GM12872 (cell line): ENCODE measurements at regions not wholly inside any gene's neighbourhood (a gene's known extent, or its start where the extent isn't known, plus 50 kb on each side); places are given as distances from the start of the nearest gene placed in this dataset.

Experiments
- CTCF ChIP-seq: IDR thresholded peaks from 3 replicates; pipeline ENCODE4 v1.5.1; 2011; ENCODE audit warnings: low read depth, mild to moderate bottlenecking, low read length, moderate library complexity; ENCODE audit not compliant: insufficient read depth

GRCh38 chr13:64000321-64000720, 2584.7 kb upstream of the PCDH20 start:
- no peak for TF ChIP-seq CTCF

- no peak for TF ChIP-seq CTCF
These were observed 2584.1 kb upstream of the PCDH20 start for GRCh38 chr13:63999614-64000305.

- TF ChIP-seq CTCF = no peak
These were observed 2567.7 kb upstream of the PCDH20 start for GRCh38 chr13:63983366-63983765.

GRCh38 chr13:63979951-63980350, 2564.3 kb upstream of the PCDH20 start:
- no peak for TF ChIP-seq CTCF

- no peak for TF ChIP-seq CTCF
These were observed 2556.7 kb upstream of the PCDH20 start for GRCh38 chr13:63972328-63972727.

- no peak for TF ChIP-seq CTCF
These were observed 2539.0 kb upstream of the PCDH20 start for GRCh38 chr13:63954683-63955082.

- TF ChIP-seq CTCF = no peak
These were observed 2532.4 kb upstream of the PCDH20 start for GRCh38 chr13:63948045-63948444.

- no peak for TF ChIP-seq CTCF
These were observed 2529.3 kb upstream of the PCDH20 start for GRCh38 chr13:63944911-63945310.
